OCI-LY7 (cell line): ENCODE measurements at regions not wholly inside any gene's neighbourhood (a gene's known extent, or its start where the extent isn't known, plus 50 kb on each side); places are given as distances from the start of the nearest gene placed in this dataset.

Source experiments
- BruUV-seq: library from RNA; stranded (reverse); fragments of 400-500 nt; replicated peaks from 2 replicates; lab custom pipeline; 2021; lab: Mats Ljungman, UMichigan
- CTCF ChIA-PET: fragments of 300-600 bp; sonication (Branson Sonifier 250); formaldehyde crosslinking; loops from one replicate; lab custom pipeline; 2022; ENCODE audit warnings: antibody characterized with exemption; ENCODE audit not compliant: unreplicated experiment; lab: Charles Lee
- POLR2A ChIA-PET: fragments of 300-600 bp; sonication (Branson Sonifier 250); formaldehyde crosslinking; loops from one replicate; lab custom pipeline; 2022; ENCODE audit warnings: antibody characterized with exemption; lab: Charles Lee
- DNase-seq: peaks from one replicate; pipeline ENCODE4 v3.0.0-alpha.2; 2015; ENCODE audit warnings: low spot score
- H2AFZ ChIP-seq: fragments of 200-600 bp; sonication (generic), shearing (Covaris generic); 2 replicates; pipeline ENCODE4 v1.6.1; 2014; ENCODE audit warnings: mild to moderate bottlenecking, antibody characterized with exemption, low read length, moderate library complexity
- H3K27ac ChIP-seq: fragments of 200-600 bp; sonication (generic); 2 replicates; pipeline ENCODE4 v1.5.1; 2014; ENCODE audit warnings: mixed run types, low read depth, mild to moderate bottlenecking, moderate library complexity, low read length, inconsistent platforms; ENCODE audit not compliant: poor library complexity, severe bottlenecking
- H3K36me3 ChIP-seq: fragments of 200-600 bp; sonication (generic); 2 replicates; pipeline ENCODE4 v1.6.1; 2014; ENCODE audit warnings: mild to moderate bottlenecking, antibody characterized with exemption, low read length, moderate library complexity, mixed read lengths; ENCODE audit not compliant: insufficient read depth
- H3K4me1 ChIP-seq: fragments of 200-600 bp; sonication (generic); 2 replicates; pipeline ENCODE4 v1.5.1; 2014; ENCODE audit warnings: mild to moderate bottlenecking, low read length; ENCODE audit not compliant: insufficient read depth, poor library complexity, severe bottlenecking
- H3K4me2 ChIP-seq: fragments of 200-600 bp; sonication (generic); 2 replicates; pipeline ENCODE4 v1.6.1; 2014; ENCODE audit warnings: mild to moderate bottlenecking, low read length
- H3K4me3 ChIP-seq: fragments of 200-600 bp; sonication (generic); 2 replicates; pipeline ENCODE4 v1.5.1; 2014; ENCODE audit warnings: mild to moderate bottlenecking, low read depth, low read length; ENCODE audit not compliant: poor library complexity, severe bottlenecking
- H3K79me2 ChIP-seq: fragments of 200-600 bp; sonication (generic); 2 replicates; pipeline ENCODE4 v1.6.1; 2016; ENCODE audit warnings: low read depth, mild to moderate bottlenecking, low read length, moderate library complexity, mixed read lengths; ENCODE audit not compliant: insufficient read depth
- H3K9me2 ChIP-seq: fragments of 200-600 bp; sonication (generic); 2 replicates; pipeline ENCODE4 v1.6.1; 2016; ENCODE audit warnings: mild to moderate bottlenecking, low read length, mixed read lengths; ENCODE audit not compliant: insufficient read depth
- H3K9me3 ChIP-seq: fragments of 200-600 bp; sonication (generic); 2 replicates; pipeline ENCODE4 v1.6.1; 2014; ENCODE audit warnings: mild to moderate bottlenecking, mixed run types, low read length, mixed read lengths
- H4K20me1 ChIP-seq: fragments of 200-600 bp; sonication (generic); 2 replicates; pipeline ENCODE4 v1.6.1; 2014; ENCODE audit warnings: mild to moderate bottlenecking, antibody characterized with exemption, low read length, moderate library complexity, mixed read lengths; ENCODE audit not compliant: insufficient read depth
- CTCF ChIP-seq: fragments of 200-600 bp; sonication (generic); conservative IDR thresholded peaks from 2 replicates; pipeline ENCODE4 v1.5.1; 2014; ENCODE audit warnings: mild to moderate bottlenecking, antibody characterized with exemption, low read length, moderate library complexity, mixed read lengths
- EZH2phosphoT487 ChIP-seq: fragments of 200-600 bp; sonication (generic); IDR thresholded peaks from 2 replicates; pipeline ENCODE4 v1.6.1; 2018; ENCODE audit warnings: low read depth, borderline replicate concordance, mild to moderate bottlenecking, mixed run types, antibody characterized with exemption, low read length, moderate library complexity, mixed read lengths
- intact Hi-C: fragments of 100-400 bp; cut with micrococcal nuclease; formaldehyde crosslinking; loops from one replicate; pipeline ENCODE4 v1.10.0; 2022; ENCODE audit not compliant: unreplicated experiment

- 0 out of 2 replicates have a peak, but pooled peaks cover 4% of the 10 kb centered on the region for H3K9me3 ChIP-seq
- no peak overlapping the region for H3K4me2 ChIP-seq
- no peak for DNase-seq
- H3K9me2 ChIP-seq, result 0 out of 2 replicates have a peak, but pooled peaks cover 3% of the 10 kb centered on the region
- CTCF ChIA-PET, result no interaction called here
- H3K4me3 ChIP-seq, result no peak overlapping the region
- no peaks in the 10 kb centered on the region for H4K20me1 ChIP-seq
- TF ChIP-seq EZH2phosphoT487 (no peak), CTCF (no peak)
- H3K79me2 ChIP-seq, result no peaks in the 10 kb centered on the region
- H3K36me3 ChIP-seq, result no peaks in the 10 kb centered on the region
- POLR2A ChIA-PET, result interaction anchor here (0.6 to 1.9 kb wide), 8 partner anchors 8 to 169 kb away, joined by 3 to 10 read pairs (median 4); no protein-coding TSS in a partner anchor
- intact Hi-C loops, result no loop called here
- no TSS peak for BruUV-seq
- H3K27ac ChIP-seq, result no peak overlapping the region
- no peaks in the 10 kb centered on the region for H3K4me1 ChIP-seq
- H2AFZ ChIP-seq, result no peak overlapping the region
These were observed 186.5 kb upstream of the ATP2B1 start for GRCh38 chr12:89895101-89895500.

- ChIA-PET POLR2A (interaction anchor here (0.5 to 1.9 kb wide), 7 partner anchors 9 to 168 kb away, joined by 3 to 10 read pairs (median 4); no protein-coding TSS in a partner anchor), CTCF (no interaction called here)
- no peaks in the 10 kb centered on the region for H4K20me1 ChIP-seq
- 0 out of 2 replicates have a peak, but pooled peaks cover 4% of the 10 kb centered on the region for H3K9me3 ChIP-seq
- intact Hi-C loops, result no loop called here
- H3K79me2 ChIP-seq, result no peaks in the 10 kb centered on the region
- H3K36me3 ChIP-seq, result no peaks in the 10 kb centered on the region
- no peak for TF ChIP-seq CTCF
- TF ChIP-seq EZH2phosphoT487, result no peak
- 0 out of 2 replicates have a peak, but pooled peaks cover 3% of the 10 kb centered on the region for H3K9me2 ChIP-seq
- H3K4me3 ChIP-seq, result no peak overlapping the region
- no peak overlapping the region for H2AFZ ChIP-seq
- BruUV-seq, result no TSS peak
- no peak for DNase-seq
- no peak overlapping the region for H3K4me2 ChIP-seq
- H3K4me1 ChIP-seq, result no peaks in the 10 kb centered on the region
- H3K27ac ChIP-seq, result no peak overlapping the region
These were observed 185.5 kb upstream of the ATP2B1 start for GRCh38 chr12:89893972-89894706.

- DNase-seq, result no peak
- H4K20me1 ChIP-seq, result no peaks in the 10 kb centered on the region
- intact Hi-C loops, result no loop called here
- 0 out of 2 replicates have a peak overlapping the region, but pooled peaks have one; percentile 4 for H2AFZ ChIP-seq
- POLR2A ChIA-PET, result interaction anchor here (0.6 to 1.0 kb wide), 2 partner anchors 33 to 211 kb away, joined by 3 read pairs; no protein-coding TSS in a partner anchor
- no peaks in the 10 kb centered on the region; the same call in 1 of the 2 replicates for H3K36me3 ChIP-seq
- H3K79me2 ChIP-seq, result no peaks in the 10 kb centered on the region
- BruUV-seq, result no TSS peak
- no peak overlapping the region for H3K4me3 ChIP-seq
- CTCF ChIA-PET, result no interaction called here
- TF ChIP-seq CTCF (no peak), EZH2phosphoT487 (no peak)
- H3K4me1 ChIP-seq, result no peaks in the 10 kb centered on the region
- H3K9me3 ChIP-seq, result 0 out of 2 replicates have a peak, but pooled peaks cover 4% of the 10 kb centered on the region
- H3K9me2 ChIP-seq, result 0 out of 2 replicates have a peak, but pooled peaks cover under 1% of the 10 kb centered on the region
- no peak overlapping the region for H3K27ac ChIP-seq
- H3K4me2 ChIP-seq, result no peak overlapping the region
These were observed 183.8 kb upstream of the ATP2B1 start for GRCh38 chr12:89892436-89892835.
